Endothelial cell (in vitro differentiated cells): ENCODE measurements at regions not wholly inside any gene's neighbourhood (a gene's known extent, or its start where the extent isn't known, plus 50 kb on each side); places are given as distances from the start of the nearest gene placed in this dataset.

Source experiments
- DNase-seq: peaks from one replicate; pipeline ENCODE4 v3.0.0; 2021; ENCODE audit warnings: low spot score
- H3K27ac Mint-ChIP-seq: one replicate; pipeline ENCODE4 v1.8.0; 2021; ENCODE audit warnings: mixed read lengths, inconsistent platforms; ENCODE audit not compliant: unreplicated experiment
- H3K27me3 Mint-ChIP-seq: one replicate; pipeline ENCODE4 v1.8.0; 2021; ENCODE audit warnings: mild to moderate bottlenecking, moderate library complexity, mixed read lengths, inconsistent platforms; ENCODE audit not compliant: unreplicated experiment
- H3K36me3 Mint-ChIP-seq: one replicate; pipeline ENCODE4 v1.8.0; 2021; ENCODE audit warnings: mild to moderate bottlenecking, low read depth, mixed read lengths, inconsistent platforms; ENCODE audit not compliant: unreplicated experiment
- H3K4me1 Mint-ChIP-seq: one replicate; pipeline ENCODE4 v1.8.0; 2021; ENCODE audit warnings: mild to moderate bottlenecking, mixed read lengths, inconsistent platforms; ENCODE audit not compliant: unreplicated experiment
- H3K4me3 Mint-ChIP-seq: one replicate; pipeline ENCODE4 v1.8.0; 2021; ENCODE audit warnings: mild to moderate bottlenecking, mixed read lengths, inconsistent platforms; ENCODE audit not compliant: unreplicated experiment
- H3K9me3 Mint-ChIP-seq: one replicate; pipeline ENCODE4 v1.8.0; 2021; ENCODE audit warnings: mixed read lengths, inconsistent platforms; ENCODE audit not compliant: unreplicated experiment
- CTCF ChIP-seq: fragments of 200-600 bp; sonication (generic); IDR thresholded peaks from one replicate; pipeline ENCODE4 v1.5.0; 2021; ENCODE audit warnings: antibody characterized with exemption; ENCODE audit not compliant: unreplicated experiment

GRCh38 chr4:151912632-151913031 lies 151.8 kb upstream of the GATB start:
- Mint-ChIP-seq H3K9me3 (peaks cover 4% of the 10 kb centered on the region), H3K4me1 (peaks cover 7% of the 10 kb centered on the region), H3K27me3 (no peaks in the 10 kb centered on the region), H3K27ac (no peak overlapping the region), H3K36me3 (no peaks in the 10 kb centered on the region), H3K4me3 (no peak overlapping the region)
- DNase-seq: no peak
- TF ChIP-seq CTCF: no peak

- no peak for DNase-seq
- Mint-ChIP-seq H3K27me3 (no peaks in the 10 kb centered on the region), H3K4me3 (no peak overlapping the region), H3K27ac (no peak overlapping the region), H3K36me3 (no peaks in the 10 kb centered on the region), H3K9me3 (peaks cover 4% of the 10 kb centered on the region), H3K4me1 (peaks cover 2% of the 10 kb centered on the region)
- TF ChIP-seq CTCF: no peak
Observed at GRCh38 chr4:151911970-151912369, 151.2 kb upstream of the GATB start.

- Mint-ChIP-seq H3K4me3 (no peak overlapping the region), H3K27ac (no peak overlapping the region), H3K36me3 (no peaks in the 10 kb centered on the region), H3K9me3 (peaks cover 3% of the 10 kb centered on the region), H3K4me1 (peaks cover 3% of the 10 kb centered on the region), H3K27me3 (no peaks in the 10 kb centered on the region)
- no peak for DNase-seq
- TF ChIP-seq CTCF: no peak
Observed at GRCh38 chr4:151908734-151909497, 148.1 kb upstream of the GATB start.

- no peak for TF ChIP-seq CTCF
- Mint-ChIP-seq H3K36me3 (no peaks in the 10 kb centered on the region), H3K27ac (no peak overlapping the region), H3K4me3 (no peak overlapping the region), H3K9me3 (no peaks in the 10 kb centered on the region), H3K27me3 (peaks cover 3% of the 10 kb centered on the region), H3K4me1 (peaks cover 3% of the 10 kb centered on the region)
- no peak for DNase-seq
Observed at GRCh38 chr4:151908201-151908600, 147.4 kb upstream of the GATB start.

- Mint-ChIP-seq H3K27me3 (peaks cover 3% of the 10 kb centered on the region), H3K9me3 (no peaks in the 10 kb centered on the region), H3K27ac (no peak overlapping the region), H3K36me3 (no peaks in the 10 kb centered on the region), H3K4me1 (peaks cover 3% of the 10 kb centered on the region), H3K4me3 (no peak overlapping the region)
- TF ChIP-seq CTCF: no peak
- DNase-seq: no peak
Observed at GRCh38 chr4:151906438-151906837, 145.6 kb upstream of the GATB start.
